8988T (cell line): ENCODE measurements at regions not wholly inside any gene's neighbourhood (a gene's known extent, or its start where the extent isn't known, plus 50 kb on each side); places are given as distances from the start of the nearest gene placed in this dataset.

Experiments used
- DNase-seq: peaks from one replicate; pipeline ENCODE4 v3.0.0; 2011

DNA sequence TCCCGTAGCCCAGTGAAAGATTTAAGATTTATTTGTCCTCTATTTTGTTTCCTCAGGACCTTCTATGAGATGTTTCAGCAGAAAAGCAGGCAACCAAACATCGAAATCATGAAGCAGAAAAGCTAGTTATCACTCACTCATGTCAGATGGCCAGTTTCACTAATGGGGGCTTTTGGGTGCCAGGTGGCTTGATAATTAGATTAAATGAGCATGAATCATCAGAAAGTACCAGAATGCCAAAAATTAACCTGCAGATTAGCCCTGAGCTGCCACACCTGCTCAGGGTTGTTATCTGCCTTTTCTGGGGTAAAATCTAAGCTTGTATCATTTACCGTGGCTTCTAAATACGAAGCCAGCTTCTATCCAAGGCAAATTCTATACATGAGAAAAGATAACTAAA is 1017.5 kb downstream of the XPNPEP1 start:
- no peak for DNase-seq

DNA sequence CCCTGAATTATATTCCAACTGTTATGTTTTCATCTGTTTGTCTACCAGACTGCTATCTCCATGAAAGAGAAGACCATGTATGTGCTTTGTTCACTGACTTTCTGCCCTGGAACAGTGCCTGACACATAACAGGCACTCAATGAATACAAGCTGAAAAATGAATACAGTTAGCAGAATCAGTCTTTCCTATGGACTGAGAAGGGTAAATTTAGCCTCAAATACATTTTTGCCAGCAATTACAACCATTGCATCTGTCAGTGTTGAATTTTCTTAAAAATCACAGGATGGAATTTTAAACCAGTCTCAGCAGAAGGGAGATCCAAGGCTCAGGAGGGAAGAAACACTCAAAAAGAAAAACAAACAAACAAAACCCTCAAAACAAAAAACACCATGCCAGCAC is 1018.1 kb downstream of the XPNPEP1 start:
- DNase-seq: no peak

DNA sequence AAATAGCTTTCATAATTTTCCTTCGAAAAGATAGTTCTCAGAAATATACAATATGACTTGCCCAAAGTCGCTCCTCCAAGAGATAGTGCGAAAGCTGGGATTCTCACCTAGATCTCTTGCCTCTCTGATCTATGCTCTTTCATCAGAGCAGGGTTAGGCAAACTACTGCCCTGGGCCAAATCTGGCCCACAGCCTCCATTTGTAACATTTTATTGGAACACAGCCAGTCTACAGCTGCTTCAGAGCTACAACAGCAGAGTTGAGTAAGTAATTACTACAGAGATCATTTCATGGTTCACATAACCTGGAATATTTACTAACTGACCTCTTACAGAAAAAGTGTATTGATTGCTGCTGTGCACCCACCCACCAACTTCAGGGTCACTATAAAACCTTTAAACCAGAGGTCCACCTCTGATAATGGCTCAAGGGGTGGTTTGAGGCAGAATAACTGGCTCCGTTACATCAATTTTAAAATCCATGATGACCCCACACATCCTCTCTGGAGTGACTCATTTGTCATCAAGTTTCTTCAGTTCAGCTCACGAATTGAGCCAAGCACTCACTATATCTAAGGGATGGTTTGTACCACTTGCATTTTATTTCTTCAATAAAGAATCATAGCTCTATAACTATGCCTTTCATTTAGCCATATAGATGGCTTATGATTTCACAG is 1019.0 kb downstream of the XPNPEP1 start:
- no peak for DNase-seq

DNA sequence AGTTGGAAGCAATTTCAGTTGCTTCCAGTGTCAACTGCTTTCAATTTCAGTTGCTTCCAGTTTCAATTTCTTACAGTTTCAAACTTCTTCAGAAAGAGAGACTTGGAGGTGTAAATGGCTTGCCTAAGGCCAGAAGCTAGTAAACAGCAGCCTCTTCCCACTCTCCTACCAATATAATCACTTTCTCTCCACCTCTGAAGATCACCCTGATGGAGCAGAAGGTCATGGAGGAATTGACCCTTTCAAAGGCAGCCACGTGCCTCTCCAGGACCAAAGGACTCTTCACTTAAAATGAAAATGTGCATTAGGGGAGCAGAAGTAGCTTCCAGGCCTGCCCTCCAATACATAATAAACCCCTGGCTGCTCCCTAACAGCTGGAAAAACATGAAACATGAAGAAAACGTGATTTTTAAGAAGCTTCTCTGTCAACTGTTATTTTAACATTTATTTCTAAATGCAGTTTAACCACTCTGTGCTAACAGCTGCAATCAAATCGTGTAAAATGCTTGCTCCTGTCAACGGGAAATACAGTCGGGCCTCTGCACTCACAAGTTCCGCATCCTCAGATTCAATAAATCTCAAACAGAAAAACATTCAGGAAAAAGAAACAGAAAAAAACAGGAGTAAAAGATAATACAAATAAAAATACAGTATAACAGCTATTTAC is 1020.6 kb downstream of the XPNPEP1 start:
- no peak for DNase-seq

DNA sequence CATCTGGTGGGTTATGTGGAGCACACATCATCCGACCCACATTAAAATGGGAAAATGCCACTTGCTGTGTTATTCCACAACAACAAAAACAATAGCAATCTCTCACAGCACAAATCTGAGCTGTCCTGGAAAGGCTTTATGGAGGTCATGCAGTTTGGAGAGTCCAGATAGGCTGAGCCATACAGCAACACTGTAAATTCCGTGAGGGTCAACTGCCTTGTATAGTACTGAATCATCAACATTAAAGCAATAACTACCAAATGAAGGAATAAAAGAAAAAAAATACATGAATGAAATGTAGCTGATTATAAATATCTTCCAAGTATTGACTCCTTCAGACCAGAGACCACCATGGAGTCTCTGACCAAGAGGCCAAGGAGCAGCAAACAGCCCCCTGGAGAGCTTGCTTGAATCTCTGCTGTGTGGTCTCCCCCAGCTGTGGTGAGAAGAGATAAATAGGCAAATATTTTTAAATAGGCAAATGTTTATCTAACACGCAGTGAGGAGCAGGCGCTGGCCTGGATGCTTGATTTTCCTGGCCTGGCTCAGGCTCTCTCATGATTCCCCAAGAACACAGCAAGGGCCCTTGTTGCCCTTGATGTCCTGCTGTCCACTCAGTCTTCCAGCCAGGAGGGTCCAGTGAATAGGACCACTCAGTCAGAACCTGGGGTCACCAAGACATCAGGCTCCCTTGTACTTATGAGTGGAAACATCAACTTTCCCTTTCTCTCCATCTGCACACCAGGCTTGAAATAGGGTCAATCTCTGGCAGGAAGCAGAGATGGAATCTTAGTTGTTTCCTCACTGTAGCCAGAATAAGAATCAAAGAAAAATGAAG is 1021.3 kb downstream of the XPNPEP1 start:
- no peak for DNase-seq

DNA sequence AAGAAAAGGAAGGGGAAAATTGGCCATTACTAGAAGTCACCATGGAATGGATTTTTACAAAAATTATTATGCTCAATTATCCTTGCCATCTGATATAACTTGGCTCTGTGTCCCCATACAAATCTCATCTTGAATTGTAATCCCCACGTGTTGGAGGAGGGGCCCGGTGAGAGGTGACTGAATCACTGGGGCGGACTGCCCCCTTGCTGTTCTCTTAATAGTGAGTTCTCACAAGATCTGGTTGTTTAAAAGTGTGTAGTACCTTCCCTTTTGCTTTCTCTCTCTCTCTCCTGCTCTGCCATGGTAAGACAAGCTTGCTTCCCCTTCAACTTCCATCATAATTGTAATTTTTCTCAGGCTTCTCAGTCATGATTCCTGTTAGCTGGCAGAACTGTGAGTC is 1023.6 kb downstream of the XPNPEP1 start:
- DNase-seq: no peak

DNA sequence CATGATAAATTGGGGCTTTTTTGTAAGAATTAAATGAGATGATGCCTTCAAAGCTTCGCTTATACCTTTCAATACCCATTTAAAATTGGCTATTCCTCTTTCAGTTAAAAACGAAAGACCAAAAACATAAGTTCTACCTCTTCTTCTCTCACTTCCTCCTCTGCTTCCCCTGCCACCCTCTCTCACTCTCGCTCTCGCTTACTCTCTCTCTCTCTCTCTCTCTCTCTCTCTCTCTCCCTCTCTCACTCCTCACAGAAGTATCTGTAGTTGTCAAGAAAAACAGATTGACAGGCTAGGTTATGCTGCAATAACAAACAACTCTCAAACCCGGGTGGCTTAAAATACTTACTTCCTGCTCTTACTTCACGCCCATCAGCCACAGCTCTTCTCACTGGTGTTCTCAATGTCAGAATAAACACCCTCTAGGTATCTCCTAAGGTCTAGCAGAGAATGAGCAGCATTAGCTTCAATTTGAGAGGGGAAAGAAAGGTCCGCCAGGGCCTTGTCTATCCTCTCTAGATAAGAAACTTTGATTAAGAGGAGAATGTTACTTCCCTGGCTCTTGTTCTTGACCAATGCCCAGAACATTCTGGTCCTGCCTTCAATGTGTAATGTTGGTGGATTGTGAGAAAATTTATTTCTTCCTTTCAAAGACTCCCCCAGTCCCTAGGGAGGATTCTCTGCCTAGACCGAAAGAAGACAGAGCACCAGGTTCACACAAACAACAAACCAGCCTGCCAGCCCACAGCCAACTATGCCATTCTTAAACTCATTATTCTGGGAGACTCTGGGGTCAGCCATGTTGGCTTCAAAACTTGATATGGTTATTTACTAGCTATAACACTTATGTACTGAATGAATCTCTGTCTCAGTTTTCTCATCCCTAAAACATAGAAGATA is 1028.7 kb downstream of the XPNPEP1 start:
- no peak for DNase-seq

DNA sequence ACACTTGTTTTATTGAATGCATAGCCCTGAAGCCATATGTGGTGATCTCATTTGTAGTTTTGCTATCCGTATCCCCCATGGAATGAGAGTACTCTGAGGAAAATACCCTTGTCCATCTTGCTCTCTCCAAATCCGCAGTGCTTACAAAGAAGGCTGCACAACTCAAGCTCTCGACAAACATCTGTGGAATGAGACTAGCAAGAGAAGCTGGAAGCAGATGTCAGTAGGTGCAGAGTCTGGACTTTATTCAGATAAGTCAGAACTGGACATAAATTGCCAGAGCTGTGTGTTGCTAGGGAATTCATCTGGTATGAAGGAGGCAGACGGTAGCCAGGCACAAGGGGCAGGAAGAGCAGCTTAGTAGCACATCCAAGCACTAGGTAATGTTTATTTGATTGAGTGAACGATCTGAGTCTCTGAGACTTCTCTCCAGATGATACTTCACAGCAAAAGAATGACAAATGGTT is 1046.2 kb downstream of the XPNPEP1 start:
- DNase-seq: no peak

DNA sequence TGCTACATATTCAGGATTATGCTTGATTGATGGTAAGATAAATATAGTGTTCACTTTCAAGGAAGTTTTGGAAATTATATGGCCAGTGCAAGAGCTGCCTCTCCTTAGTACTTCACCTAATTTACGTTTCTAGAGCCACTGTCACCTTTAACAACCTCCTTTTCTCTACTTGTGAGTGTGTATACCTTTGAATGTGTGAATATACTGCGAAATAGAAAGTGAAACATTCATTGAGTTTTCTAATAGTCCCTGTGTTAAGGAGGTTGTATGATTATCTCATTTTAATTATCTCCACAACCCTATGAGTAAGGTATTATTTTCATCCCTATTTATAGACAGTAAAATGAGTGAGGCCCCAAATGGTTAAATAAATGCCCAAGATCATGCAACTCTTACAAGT is 1050.5 kb downstream of the XPNPEP1 start:
- DNase-seq: no peak

DNA sequence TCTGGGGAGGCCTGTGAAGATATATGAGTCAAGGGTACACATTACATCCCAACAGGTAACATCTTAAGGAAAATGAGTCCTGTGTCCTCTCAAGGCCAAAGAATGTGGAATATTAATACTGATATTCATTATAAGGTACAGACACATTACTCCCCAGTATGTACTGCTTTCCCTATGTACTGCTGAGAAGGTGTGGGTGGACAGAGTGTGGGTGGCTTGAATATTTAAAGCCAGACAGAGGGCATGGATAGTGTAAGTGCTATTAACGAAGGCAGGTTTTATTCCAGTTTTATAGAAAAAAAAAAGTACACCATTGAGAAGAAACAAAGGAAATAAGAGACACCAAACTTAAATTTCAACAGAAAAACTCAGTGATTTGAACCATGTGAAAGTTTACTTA is 1054.4 kb downstream of the XPNPEP1 start:
- DNase-seq: no peak

DNA sequence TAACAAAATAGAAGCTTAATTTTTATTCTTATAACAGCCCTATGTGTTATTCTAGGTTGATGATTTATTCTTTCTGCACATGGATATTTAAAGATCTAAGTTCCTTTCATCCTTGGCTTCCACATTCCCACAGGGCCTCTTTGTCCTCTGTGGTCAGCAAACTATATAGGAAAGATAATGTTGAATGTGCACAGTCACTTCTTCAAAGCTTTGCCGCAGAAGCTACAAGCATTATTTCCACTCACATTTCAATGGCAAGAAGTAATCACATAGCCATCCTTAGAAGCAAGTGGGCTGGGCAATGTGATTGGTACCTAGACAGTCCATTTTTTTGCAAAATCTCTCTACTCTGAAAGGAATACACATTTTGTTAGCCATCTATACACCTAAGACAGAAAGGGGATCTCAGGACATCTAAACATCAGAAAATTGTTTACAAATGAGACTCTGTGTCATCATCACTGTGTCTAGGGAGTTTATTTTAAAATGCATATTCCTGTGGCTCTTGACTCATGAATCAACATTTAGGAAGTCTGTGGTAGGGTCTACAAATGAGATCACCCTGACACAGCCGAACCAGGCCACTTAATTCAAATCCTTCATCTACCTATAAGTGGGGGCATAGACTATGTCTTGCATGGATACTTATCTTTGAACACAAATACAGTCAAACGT is 1060.5 kb downstream of the XPNPEP1 start:
- DNase-seq: no peak

DNA sequence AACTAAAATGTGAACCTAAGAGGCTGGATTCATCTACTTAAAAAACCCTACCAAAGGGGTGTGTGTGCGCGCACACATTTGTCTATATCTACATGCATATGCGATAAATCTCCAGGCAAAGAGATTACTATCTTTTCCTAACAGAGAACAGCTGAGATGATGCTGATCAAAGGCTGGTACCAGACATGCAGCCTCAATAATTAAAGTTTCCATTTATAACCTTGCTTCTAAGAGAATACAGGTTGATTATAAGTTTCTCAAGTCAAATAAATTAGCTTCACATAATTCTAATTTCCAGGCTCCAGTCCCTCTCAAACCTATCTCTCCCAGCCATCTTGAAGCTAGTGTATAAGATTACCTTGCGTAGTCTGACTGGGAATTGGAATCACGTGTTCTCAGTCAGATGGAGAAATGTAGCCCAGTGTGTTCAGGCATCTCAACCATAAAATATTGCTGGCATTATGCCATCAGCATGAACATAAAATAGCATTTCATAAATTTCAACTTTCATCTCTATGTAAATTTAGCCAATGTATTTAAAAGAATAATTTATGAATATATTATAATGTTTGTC is 1062.0 kb downstream of the XPNPEP1 start:
- no peak for DNase-seq

DNA sequence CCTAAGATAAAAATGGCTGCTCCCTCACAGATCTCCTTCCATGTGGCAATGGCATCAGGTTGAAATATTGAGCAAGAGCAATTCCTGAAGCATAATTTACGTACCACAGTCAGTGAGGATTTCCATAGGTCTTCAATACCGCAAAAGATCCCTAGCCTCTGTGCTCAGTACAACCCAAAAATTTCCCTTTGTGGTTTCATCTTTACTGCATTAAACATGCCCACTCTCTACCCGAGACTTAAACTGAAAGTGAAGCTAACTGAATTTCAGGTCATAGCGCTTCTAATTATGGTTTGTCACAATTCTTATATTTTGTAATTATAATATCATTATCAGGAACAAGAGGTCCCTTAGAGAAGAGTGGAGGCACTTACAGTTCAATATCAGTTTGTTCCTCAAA is 1071.1 kb downstream of the XPNPEP1 start:
- no peak for DNase-seq

DNA sequence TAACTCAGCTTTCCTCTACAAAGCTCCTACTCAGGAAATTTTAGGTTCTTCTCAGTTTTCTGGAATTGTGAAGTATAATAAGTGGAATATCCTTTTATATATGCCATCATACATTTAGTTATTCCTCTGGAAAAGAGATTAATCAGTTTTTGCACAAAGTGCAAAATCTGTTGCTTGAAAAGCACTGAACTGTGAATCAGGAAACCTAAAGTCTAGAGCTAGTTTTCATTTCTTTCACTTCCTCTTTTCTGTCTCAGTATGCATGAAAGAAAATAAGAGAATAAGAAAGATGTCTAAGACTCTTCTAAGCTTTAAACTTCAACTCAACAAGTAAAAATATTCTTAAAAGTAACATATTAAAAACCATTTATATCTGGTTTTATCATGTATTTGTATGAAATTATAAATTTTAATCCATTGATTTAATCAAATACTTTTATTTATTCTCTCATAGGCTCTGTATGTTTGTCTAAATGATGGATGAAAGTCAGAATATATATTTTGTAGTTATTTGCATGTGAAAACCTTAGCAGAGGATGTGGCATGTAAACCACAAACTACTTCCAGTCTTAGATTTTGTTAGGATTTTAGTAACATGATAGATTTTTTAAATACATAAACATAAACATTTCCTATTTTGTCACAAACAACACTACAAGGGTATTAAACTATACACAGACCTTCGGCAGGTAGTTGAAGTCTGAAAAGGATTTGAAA is 1073.0 kb downstream of the XPNPEP1 start:
- DNase-seq: no peak

DNA sequence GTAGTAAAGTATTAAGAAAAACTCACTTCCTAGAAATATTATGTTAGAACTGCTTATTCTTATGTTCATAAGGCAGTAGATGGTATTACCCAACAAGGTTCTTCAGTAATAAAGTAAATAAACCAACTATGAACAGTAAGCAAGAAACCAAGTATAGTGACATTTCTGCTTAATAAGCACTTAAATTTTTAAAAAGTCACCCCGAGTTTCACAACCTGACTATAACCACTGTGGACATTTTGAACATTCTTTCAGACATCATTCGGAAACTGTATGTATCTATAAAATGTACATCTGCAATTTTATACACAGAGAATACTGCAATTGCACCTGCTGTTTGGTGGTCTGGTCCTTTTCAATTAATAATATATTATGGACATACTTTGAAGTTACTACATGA is 1073.6 kb downstream of the XPNPEP1 start:
- DNase-seq: no peak

DNA sequence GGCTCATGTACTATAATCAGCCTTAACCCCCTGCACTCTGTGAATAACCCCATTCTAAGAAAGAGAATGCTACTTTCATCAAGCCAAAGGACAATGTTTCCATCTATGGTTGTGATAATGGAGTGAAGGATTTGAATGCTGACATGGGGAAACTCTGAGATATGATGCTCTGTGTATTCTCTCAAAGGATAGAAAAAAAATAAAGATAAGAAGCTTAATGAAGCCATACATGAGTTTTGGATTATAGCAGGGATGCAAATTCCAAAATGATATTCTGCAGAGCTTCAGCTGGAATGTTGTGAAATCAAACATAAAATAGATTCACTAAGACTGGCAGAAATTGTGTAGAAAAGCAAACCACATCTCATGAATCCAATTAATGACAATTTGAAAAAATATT is 1074.1 kb downstream of the XPNPEP1 start:
- DNase-seq: no peak

DNA sequence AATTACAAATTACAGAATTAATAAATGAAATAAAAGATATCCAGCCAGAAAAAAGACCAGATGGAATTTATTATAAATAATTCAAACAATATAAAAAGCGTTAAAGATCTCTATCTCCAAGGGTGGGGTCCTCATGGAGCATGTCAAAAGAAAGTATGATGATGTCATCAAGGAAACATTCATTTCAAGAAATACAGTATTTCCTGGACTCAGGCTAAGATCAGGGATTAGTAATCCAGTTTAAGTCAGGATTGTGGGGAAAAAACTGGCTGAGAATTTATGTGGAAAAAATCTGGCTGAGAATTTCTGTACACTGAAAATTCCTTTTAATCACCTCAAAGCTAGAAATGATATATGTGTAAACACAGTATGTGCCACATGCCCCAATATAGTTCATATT is 1075.3 kb downstream of the XPNPEP1 start:
- DNase-seq: no peak

DNA sequence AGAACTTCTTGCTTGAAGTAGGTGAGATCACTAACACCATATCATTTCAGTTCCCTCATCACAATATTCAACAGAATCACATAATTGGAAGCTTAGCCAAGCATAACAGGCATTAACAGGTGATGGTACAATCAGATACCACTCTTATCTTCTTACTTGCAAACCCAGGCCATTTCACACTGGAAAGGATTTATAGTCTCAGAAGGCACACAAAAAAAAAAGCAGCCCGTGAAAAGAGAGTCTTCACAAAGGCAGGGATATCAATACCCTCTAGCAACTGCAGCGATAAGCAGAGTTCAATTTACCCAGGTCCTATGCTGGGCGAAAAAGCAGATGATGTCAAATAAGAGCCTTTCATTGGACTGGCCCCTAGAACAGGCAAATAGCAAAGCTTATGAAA is 1082.4 kb downstream of the XPNPEP1 start:
- no peak for DNase-seq

DNA sequence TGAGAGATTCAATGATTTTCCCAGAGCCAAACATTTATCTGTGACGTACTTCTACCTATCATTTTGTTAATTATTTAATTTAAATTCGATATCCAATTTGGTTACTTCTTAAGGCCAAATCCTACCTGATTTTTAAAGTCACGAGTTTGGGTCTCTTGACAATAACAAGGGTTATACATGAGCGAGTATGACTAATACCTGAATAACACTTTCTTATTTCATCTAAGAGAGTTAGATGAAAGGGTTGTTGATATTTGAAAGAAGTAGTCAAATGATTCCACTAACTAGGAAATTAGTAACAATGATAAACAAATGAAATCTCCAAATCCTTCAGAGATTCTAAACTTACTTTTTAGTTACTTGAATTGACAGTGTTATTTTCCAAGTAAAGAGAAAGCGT is 1086.9 kb downstream of the XPNPEP1 start:
- DNase-seq: no peak

DNA sequence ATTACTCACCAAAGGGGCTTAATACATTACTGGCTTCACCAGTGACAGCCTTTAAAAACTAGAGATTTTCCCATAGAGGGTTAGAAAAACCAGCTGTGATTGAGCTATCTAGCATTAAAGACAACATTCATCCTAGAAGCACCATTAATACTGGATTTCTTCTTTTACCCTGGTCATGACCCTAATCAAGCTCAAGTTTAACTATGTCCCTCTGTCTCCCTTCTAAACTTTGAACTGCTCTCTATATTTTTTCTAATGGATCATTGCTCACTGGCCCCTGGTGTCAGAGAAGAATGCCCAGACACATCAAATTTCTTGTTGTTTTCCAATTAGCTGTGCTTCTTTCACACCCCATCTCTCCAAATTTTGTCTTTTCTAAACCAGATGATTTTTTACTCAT is 1101.3 kb downstream of the XPNPEP1 start:
- DNase-seq: no peak

DNA sequence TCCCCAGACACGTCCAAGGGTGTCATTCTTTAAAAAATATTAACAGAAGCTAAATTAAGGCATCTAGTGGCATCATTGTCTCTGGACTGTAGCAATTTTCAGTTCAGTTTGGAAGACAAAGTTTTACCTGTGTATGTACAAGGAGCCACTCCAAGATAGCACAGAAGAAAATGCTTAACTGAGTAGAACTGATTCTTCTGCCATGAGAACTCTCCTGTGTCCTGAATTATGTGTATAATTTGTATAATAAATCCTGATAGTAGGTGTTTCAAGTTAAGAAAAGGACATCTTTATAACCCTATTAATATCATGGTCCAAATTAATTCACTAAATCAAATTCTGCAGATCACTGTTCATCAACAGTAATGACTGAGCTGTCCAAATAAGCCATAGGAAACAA is 1104.0 kb downstream of the XPNPEP1 start:
- DNase-seq: no peak
